ENCODE measurements at regions not wholly inside any gene's neighbourhood (a gene's known extent, or its start where the extent isn't known, plus 50 kb on each side); places are given as distances from the start of the nearest gene placed in this dataset.

DNA sequence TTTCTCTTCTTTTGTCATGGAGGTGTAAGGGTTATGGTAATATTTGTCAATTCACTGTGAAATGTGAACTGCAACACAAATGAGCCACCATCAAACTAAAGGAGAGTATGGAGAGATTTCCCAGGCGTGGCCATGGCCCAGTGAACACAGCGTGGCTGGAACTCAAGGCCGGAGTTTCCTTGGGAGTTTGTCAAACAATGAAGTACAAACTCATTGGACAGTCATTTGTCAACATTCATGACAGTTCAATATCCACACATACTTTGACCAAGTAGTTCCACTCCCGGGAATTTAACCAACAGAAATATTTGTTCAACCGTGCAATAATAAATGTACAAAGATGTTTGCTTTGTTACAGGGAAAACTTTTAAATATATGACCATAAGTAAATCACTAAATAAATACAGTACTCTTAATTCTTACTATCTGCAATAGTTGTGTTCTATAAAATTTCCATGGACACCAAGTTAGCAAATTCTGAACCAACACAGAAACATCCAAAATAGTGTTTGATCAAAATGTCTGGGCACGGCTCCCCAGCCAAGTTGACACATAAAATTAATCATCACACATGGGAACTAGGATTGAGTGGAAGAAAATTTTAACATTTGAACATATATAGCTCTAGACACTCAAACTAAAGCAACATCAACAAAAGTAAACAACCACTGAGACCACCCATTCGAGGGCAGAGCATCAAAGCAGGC lies 87.1 kb downstream of the DIRAS2 start:
- CTCF ChIA-PET = no interaction called here
- H3K9me3 Mint-ChIP-seq = no peaks in the 10 kb centered on the region
- no peaks in the 10 kb centered on the region for H3K27me3 Mint-ChIP-seq
- no peak for DNase-seq
- H3K27ac Mint-ChIP-seq = no peak overlapping the region
- H3K4me1 Mint-ChIP-seq = no peaks in the 10 kb centered on the region
- H3K4me3 Mint-ChIP-seq = no peak overlapping the region
- H3K36me3 Mint-ChIP-seq = no peaks in the 10 kb centered on the region

DNA sequence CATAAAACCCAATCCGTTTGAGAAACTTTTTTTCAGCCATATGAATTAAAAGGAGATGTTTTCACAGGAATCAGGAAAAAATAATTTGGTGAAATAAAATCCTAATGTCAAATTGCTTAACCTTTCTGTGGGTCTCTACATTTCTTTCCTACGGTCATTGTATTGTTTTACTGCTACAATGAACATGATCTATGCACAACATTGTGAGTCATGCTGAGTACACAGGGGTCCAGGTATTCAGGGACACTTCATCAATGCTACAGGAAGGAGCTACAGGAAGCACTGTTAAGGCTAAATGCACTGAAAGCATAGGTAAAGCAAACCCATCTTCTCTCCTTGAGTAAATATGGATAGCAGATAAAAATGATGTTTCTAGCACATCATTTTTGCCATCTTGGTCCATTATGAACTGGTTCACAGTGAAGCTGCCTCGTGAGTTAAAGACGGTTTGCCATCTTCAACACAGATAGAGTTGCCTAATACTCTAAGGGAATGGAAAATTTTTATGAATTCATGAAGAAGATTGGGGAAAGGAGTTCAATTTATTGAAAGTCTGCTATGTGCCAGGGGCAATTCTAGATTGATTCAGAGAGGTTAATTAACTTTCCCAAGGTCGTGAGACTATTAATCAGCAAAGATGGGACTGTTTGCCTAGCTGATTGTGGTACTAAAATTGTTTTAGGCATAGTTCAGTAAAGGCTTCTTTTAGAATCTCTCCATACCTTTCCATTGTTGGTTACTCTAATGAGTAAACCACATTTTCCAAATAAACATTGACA lies 85.5 kb downstream of the DIRAS2 start:
- Mint-ChIP-seq H3K27ac (no peak overlapping the region), H3K4me3 (no peak overlapping the region), H3K36me3 (no peaks in the 10 kb centered on the region), H3K4me1 (no peaks in the 10 kb centered on the region), H3K9me3 (no peaks in the 10 kb centered on the region), H3K27me3 (no peaks in the 10 kb centered on the region)
- CTCF ChIA-PET = no interaction called here
- DNase-seq = no peak

DNA sequence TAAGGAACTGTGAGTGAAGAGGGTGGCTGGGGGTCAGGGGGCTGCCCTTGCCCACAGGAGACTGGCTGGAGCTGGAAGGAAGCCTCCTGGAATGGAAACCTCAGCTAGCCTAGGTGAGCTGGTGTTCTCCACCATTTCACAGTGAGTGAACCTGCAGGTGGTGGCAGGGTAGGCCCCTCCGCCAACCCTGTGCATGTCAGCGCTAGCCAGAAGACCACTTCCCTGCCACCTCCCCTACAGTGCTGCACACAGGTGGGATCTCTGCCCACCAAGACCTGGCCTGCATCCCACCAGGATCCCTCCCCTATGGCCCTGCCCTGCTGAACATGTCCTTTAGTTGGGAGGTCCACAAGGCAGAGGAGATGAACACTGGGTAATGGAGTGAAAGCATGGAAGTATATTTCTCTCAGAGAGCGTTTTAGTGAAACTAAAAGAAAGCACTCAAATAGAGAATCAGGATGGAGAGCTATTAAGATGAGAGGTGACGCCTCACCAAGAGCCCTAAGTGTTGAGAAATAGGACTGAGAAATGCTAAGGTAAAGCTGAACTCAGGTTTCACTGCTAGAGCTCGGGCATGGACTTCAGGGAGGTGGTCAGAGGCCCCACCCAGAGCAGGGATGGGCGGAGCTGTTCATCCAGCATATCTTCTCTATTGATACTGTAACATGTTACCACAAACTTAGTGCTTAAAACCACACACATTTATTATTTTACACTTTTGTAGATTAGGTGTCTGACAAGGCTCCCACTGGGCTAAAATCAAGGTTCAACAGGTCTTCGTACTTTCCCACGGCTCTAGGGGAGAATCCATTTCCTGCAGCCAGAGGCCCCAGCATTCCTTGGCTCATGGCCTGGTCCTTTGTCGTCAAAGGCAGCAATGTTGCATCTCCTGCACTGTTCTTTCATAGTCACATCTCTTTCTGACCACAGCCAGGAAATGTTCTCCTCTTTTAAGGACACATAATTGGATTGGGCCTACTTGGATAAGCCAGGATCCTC lies 83.2 kb downstream of the DIRAS2 start:
- H3K36me3 Mint-ChIP-seq = no peaks in the 10 kb centered on the region
- CTCF ChIA-PET = interaction anchor here (0.6 kb wide), 1 partner anchor 152 kb away, joined by 3 read pairs; no protein-coding TSS in a partner anchor
- H3K4me3 Mint-ChIP-seq = no peak overlapping the region
- no peak for DNase-seq
- H3K4me1 Mint-ChIP-seq = no peaks in the 10 kb centered on the region
- no peak overlapping the region for H3K27ac Mint-ChIP-seq
- H3K27me3 Mint-ChIP-seq = no peaks in the 10 kb centered on the region
- H3K9me3 Mint-ChIP-seq = no peaks in the 10 kb centered on the region

All from activated naive CD4-positive, alpha-beta T cell treated with anti-CD3 and anti-CD28 coated beads, Interleukin-2, amount 10 ng/mL, durations not matched to agents 7 days and 5 days (primary cell).